Adrenal gland (tissue), 5 donors: ENCODE measurements at regions not wholly inside any gene's neighbourhood (a gene's known extent, or its start where the extent isn't known, plus 50 kb on each side); places are given as distances from the start of the nearest gene placed in this dataset.

Experiments
- CTCF ChIP-seq, 6 experiments: fragments of 450-650 bp in 4 of 6; fragments of 200-600 bp in 2 of 6; sonication (generic) in 1 of 6; IDR thresholded peaks; 1 replicate in 5 of 6; 2 replicates in 1 of 6; pipeline versions ENCODE4 v1.5.1 to v1.8.0; 2016 to 2021; ENCODE audit warnings: antibody characterized with exemption in 6 of 6, mild to moderate bottlenecking in 2 of 6, moderate library complexity in 1 of 6
- POLR2A ChIP-seq, 2 donors: fragments of 450-650 bp; IDR thresholded peaks; one replicate each; pipeline ENCODE4 v1.6.1; 2017; ENCODE audit warnings: antibody characterized with exemption in 2 of 2, mild to moderate bottlenecking in 2 of 2, moderate library complexity in 1 of 2
- donor health status: DM: no; HTN: no; CAD: no.

GRCh38 chr1:221919341-221919740 lies 177.5 kb upstream of the DUSP10 start:
- TF ChIP-seq CTCF (IDR thresholded peaks at IDR 0.05) (no peak), POLR2A (IDR thresholded peaks at IDR 0.05) (no peak)
